DOHH2 (cell line): ENCODE measurements at regions not wholly inside any gene's neighbourhood (a gene's known extent, or its start where the extent isn't known, plus 50 kb on each side); places are given as distances from the start of the nearest gene placed in this dataset.

Source experiments
- EZH2phosphoT487 ChIP-seq: fragments of 200-600 bp; sonication (generic); IDR thresholded peaks from 2 replicates; pipeline ENCODE4 v1.6.1; 2017; ENCODE audit warnings: borderline replicate concordance, mild to moderate bottlenecking, antibody characterized with exemption, low read length, moderate library complexity, mixed read lengths
- TF ChIP-seq, protein P1 (sequence below): fragments of 200-600 bp; sonication (generic); IDR thresholded peaks from one replicate; pipeline ENCODE4 v1.5.1; 2014; ENCODE audit warnings: antibody characterized with exemption, mild to moderate bottlenecking, low read depth, low read length; ENCODE audit not compliant: poor library complexity, severe bottlenecking

DNA sequence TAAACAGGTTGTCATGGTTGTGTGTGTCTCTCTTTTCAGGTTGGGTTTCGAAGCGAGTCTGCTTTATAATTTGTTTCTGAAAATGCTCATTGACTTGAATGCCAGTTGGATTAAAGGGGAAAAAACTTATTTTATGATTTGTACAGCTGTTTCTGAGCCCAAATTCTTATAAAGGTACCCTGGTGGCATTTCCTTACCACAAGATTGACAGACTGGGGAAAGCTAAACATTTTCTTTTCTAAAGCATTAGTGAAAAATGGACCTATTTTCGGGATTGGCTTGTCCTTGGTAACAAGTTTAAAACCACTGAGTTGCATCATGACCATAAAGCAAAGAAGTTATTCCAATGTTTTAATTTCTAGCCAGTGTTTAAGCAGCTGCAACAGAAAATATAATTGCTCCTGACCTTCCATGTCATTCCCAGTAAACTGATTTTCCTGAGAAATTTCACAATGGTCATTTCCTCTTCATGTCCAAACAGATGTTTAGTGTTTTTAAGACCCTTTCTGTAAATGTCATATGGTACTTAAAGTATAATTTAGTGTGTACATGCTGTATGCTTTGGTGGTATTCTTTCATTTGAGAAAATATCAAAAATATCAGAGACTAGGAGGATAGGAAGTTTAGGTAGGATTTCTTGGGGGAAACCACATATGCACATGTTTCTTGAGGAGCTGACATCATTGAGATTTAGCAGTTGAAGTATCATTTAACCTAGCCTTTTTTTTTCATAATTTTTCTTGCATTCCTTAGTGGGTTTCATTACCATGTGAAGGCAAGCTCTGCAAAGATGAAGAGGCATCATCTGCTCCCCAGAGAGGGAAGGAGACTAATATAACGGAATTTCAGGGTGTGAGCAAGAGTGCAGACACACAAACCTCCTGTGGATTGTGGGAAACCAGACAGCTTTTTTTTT, 667.1 kb upstream of the RGMB start:
- TF ChIP-seq, protein P1, sequence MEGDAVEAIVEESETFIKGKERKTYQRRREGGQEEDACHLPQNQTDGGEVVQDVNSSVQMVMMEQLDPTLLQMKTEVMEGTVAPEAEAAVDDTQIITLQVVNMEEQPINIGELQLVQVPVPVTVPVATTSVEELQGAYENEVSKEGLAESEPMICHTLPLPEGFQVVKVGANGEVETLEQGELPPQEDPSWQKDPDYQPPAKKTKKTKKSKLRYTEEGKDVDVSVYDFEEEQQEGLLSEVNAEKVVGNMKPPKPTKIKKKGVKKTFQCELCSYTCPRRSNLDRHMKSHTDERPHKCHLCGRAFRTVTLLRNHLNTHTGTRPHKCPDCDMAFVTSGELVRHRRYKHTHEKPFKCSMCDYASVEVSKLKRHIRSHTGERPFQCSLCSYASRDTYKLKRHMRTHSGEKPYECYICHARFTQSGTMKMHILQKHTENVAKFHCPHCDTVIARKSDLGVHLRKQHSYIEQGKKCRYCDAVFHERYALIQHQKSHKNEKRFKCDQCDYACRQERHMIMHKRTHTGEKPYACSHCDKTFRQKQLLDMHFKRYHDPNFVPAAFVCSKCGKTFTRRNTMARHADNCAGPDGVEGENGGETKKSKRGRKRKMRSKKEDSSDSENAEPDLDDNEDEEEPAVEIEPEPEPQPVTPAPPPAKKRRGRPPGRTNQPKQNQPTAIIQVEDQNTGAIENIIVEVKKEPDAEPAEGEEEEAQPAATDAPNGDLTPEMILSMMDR, result no peak
- no peak for TF ChIP-seq EZH2phosphoT487
